Stimulated activated CD4-positive, alpha-beta T cell treated with anti-CD3 and anti-CD28 coated beads, Interleukin-4, amount 100 ng/mL, for 24 hours (primary cell): ENCODE measurements at regions not wholly inside any gene's neighbourhood (a gene's known extent, or its start where the extent isn't known, plus 50 kb on each side); places are given as distances from the start of the nearest gene placed in this dataset.
A peak's percentile ranks its signal among the peaks of the same experiment; 100 is the strongest.
"Not testable (repeated sequence)": the region's sequence is repeated elsewhere in the genome, so short reads cannot be mapped to it uniquely, and the experiment has no call there.

Source experiments
- DNase-seq: peaks from one replicate; pipeline ENCODE4 v3.0.0-alpha.2; 2020

- DNase-seq: no peak
Observed at GRCh38 chr2:595141-595815, 81.9 kb downstream of the TMEM18 start.

- no peak for DNase-seq
Observed at GRCh38 chr2:594297-594949, 82.8 kb downstream of the TMEM18 start.

- no peak for DNase-seq
Observed at GRCh38 chr2:593356-594026, 83.7 kb downstream of the TMEM18 start.

- no peak for DNase-seq
Observed at GRCh38 chr2:592737-593136, 84.5 kb downstream of the TMEM18 start.

- no peak for DNase-seq
Observed at GRCh38 chr2:590214-591175, 86.7 kb downstream of the TMEM18 start.

GRCh38 chr2:589281-590130 is 87.7 kb downstream of the TMEM18 start:
- no peak for DNase-seq

- DNase-seq: no peak
Observed at GRCh38 chr2:588074-588645, 89.0 kb downstream of the TMEM18 start.

GRCh38 chr2:587087-587960 is 89.9 kb downstream of the TMEM18 start:
- DNase-seq: no peak

GRCh38 chr2:586641-587076 is 90.5 kb downstream of the TMEM18 start:
- no peak for DNase-seq

- peak; percentile 44 for DNase-seq
Observed at GRCh38 chr2:584863-585823, 92.1 kb downstream of the TMEM18 start.

GRCh38 chr2:583666-584065 is 93.5 kb downstream of the TMEM18 start:
- DNase-seq: no peak

- no peak for DNase-seq
Observed at GRCh38 chr2:582792-583528, 94.2 kb downstream of the TMEM18 start.

- not testable (repeated sequence) for DNase-seq
Observed at GRCh38 chr2:582289-582688, 94.9 kb downstream of the TMEM18 start.

- DNase-seq: no peak
Observed at GRCh38 chr2:579961-580360, 97.2 kb downstream of the TMEM18 start.

- DNase-seq: no peak
Observed at GRCh38 chr2:579351-579886, 97.8 kb downstream of the TMEM18 start.

- DNase-seq: no peak
Observed at GRCh38 chr2:576292-576691, 100.9 kb downstream of the TMEM18 start.

GRCh38 chr2:575727-576236 is 101.4 kb downstream of the TMEM18 start:
- DNase-seq: no peak
